Kidney tubule cell (primary cell): ENCODE measurements at regions not wholly inside any gene's neighbourhood (a gene's known extent, or its start where the extent isn't known, plus 50 kb on each side); places are given as distances from the start of the nearest gene placed in this dataset.

Experiments used
- DNase-seq: peaks from one replicate; pipeline ENCODE4 v3.0.0-alpha.2; 2018; ENCODE audit warnings: low spot score

- no peak for DNase-seq
Observed at GRCh38 chr18:73735836-73736235, 411.8 kb downstream of the FBXO15 start.

GRCh38 chr18:73733806-73734314 is 413.8 kb downstream of the FBXO15 start:
- no peak for DNase-seq

- no peak for DNase-seq
Observed at GRCh38 chr18:73733376-73733775, 414.3 kb downstream of the FBXO15 start.

- no peak for DNase-seq
Observed at GRCh38 chr18:73728657-73729056, 419.0 kb downstream of the FBXO15 start.

GRCh38 chr18:73724958-73725357 is 422.7 kb downstream of the FBXO15 start:
- no peak for DNase-seq

GRCh38 chr18:73719611-73720010 is 428.0 kb downstream of the FBXO15 start:
- peak; percentile 67 for DNase-seq

- DNase-seq, result peak; percentile 79
Observed at GRCh38 chr18:73717570-73717969, 430.1 kb downstream of the FBXO15 start.

- DNase-seq, result no peak
Observed at GRCh38 chr18:73715210-73715670, 432.4 kb downstream of the FBXO15 start.

- DNase-seq, result no peak
Observed at GRCh38 chr18:73714466-73714865, 433.2 kb downstream of the FBXO15 start.

GRCh38 chr18:73711256-73711655 is 436.4 kb downstream of the FBXO15 start:
- no peak for DNase-seq

GRCh38 chr18:73708591-73708990 is 439.0 kb downstream of the FBXO15 start:
- DNase-seq, result no peak

- DNase-seq, result no peak
Observed at GRCh38 chr18:73707035-73707434, 440.6 kb downstream of the FBXO15 start.

- DNase-seq, result no peak
Observed at GRCh38 chr18:73697353-73697752, 450.3 kb downstream of the FBXO15 start.

- no peak for DNase-seq
Observed at GRCh38 chr18:73696698-73697097, 450.9 kb downstream of the FBXO15 start.

GRCh38 chr18:73696171-73696570 is 451.5 kb downstream of the FBXO15 start:
- no peak for DNase-seq

GRCh38 chr18:73693091-73693490 is 454.5 kb downstream of the FBXO15 start:
- DNase-seq, result no peak

- DNase-seq, result no peak
Observed at GRCh38 chr18:73691624-73692023, 456.0 kb downstream of the FBXO15 start.

- peak; percentile 87 for DNase-seq
Observed at GRCh38 chr18:73691118-73691517, 456.5 kb downstream of the FBXO15 start.

GRCh38 chr18:73690222-73690621 is 457.4 kb downstream of the FBXO15 start:
- DNase-seq, result no peak

- peak; percentile 91 for DNase-seq
Observed at GRCh38 chr18:73688851-73689711, 458.6 kb downstream of the FBXO15 start.

- DNase-seq, result no peak
Observed at GRCh38 chr18:73688161-73688560, 459.5 kb downstream of the FBXO15 start.

- DNase-seq, result peak; percentile 56
Observed at GRCh38 chr18:73684647-73685046, 463.0 kb downstream of the FBXO15 start.

GRCh38 chr18:73683409-73684238 is 464.0 kb downstream of the FBXO15 start:
- no peak for DNase-seq
